ENCODE measurements at regions not wholly inside any gene's neighbourhood (a gene's known extent, or its start where the extent isn't known, plus 50 kb on each side); places are given as distances from the start of the nearest gene placed in this dataset.
"Not testable (repeated sequence)": the region's sequence is repeated elsewhere in the genome, so short reads cannot be mapped to it uniquely, and the experiment has no call there.

GRCh38 chr6:137813308-137813970, 53.6 kb upstream of the TNFAIP3 start:
- H3K4me3 ChIP-seq (ENCODE audit: low read length) = no peak overlapping the region
- H3K9me2 ChIP-seq (replicated peaks; ENCODE audit: insufficient read depth, low read length) = no peaks in the 10 kb centered on the region

GRCh38 chr6:137814030-137814429, 53.0 kb upstream of the TNFAIP3 start:
- H3K4me2 ChIP-seq (ENCODE audit: low read depth, low read length); H3K27ac ChIP-seq (ENCODE audit: low read length); H3K36me3 ChIP-seq (replicated peaks; ENCODE audit: insufficient read depth, low read length); H3K9me2 ChIP-seq (replicated peaks; ENCODE audit: insufficient read depth, low read length); H3K9ac ChIP-seq (ENCODE audit: low read length); H3K4me3 ChIP-seq (ENCODE audit: low read length); H3K27me3 ChIP-seq (replicated peaks; ENCODE audit: insufficient read depth, low read length); DNase-seq; H3K9me3 ChIP-seq (replicated peaks; ENCODE audit: insufficient read depth, low read length); H3K79me2 ChIP-seq (ENCODE audit: low read length); H2AFZ ChIP-seq (ENCODE audit: low read length); H4K20me1 ChIP-seq (ENCODE audit: insufficient read depth, low read length): not testable (repeated sequence)
- peaks cover 46% of the 10 kb centered on the region for H3K4me1 ChIP-seq (ENCODE audit: low read length)
- peaks cover 19% of the 10 kb centered on the region; the same call in 1 of the 2 replicates for H3F3A ChIP-seq (ENCODE audit: insufficient read depth, low read length)

More at GRCh38 chr6:137813308-137813970, 53.6 kb upstream of the TNFAIP3 start:
- DNase-seq = no peak
- no peaks in the 10 kb centered on the region for H3K79me2 ChIP-seq (ENCODE audit: low read length)
- peaks cover 19% of the 10 kb centered on the region; the same call in 1 of the 2 replicates for H3F3A ChIP-seq (ENCODE audit: insufficient read depth, low read length)
- TF ChIP-seq CTCF (IDR thresholded peaks at IDR 0.05; ENCODE audit: low read length) (no peak), EZH2phosphoT487 (IDR thresholded peaks at IDR 0.05; ENCODE audit: low read length) (no peak), EZH2 (optimal IDR thresholded peaks at IDR 0.05; ENCODE audit: low read depth, low read length) (no peak)
- no peak overlapping the region for H3K4me2 ChIP-seq (ENCODE audit: low read depth, low read length)
- H3K9me3 ChIP-seq (replicated peaks; ENCODE audit: insufficient read depth, low read length) = no peaks in the 10 kb centered on the region
- H3K36me3 ChIP-seq (replicated peaks; ENCODE audit: insufficient read depth, low read length) = no peaks in the 10 kb centered on the region
- no peaks in the 10 kb centered on the region for H3K27me3 ChIP-seq (replicated peaks; ENCODE audit: insufficient read depth, low read length)
- H2AFZ ChIP-seq (ENCODE audit: low read length) = no peak overlapping the region
- H3K9ac ChIP-seq (ENCODE audit: low read length) = no peak overlapping the region
- H3K4me1 ChIP-seq (ENCODE audit: low read length) = peaks cover 46% of the 10 kb centered on the region
- no peak overlapping the region for H3K27ac ChIP-seq (ENCODE audit: low read length)
- no peaks in the 10 kb centered on the region for H4K20me1 ChIP-seq (ENCODE audit: insufficient read depth, low read length)

- Histone ChIP-seq H3K4me1 (ENCODE audit: low read length) (peaks cover 41% of the 10 kb centered on the region), H3K4me2 (ENCODE audit: low read depth, low read length) (peak overlapping the region; percentile 91), H4K20me1 (ENCODE audit: insufficient read depth, low read length) (no peaks in the 10 kb centered on the region), H3F3A (ENCODE audit: insufficient read depth, low read length) (peaks cover 19% of the 10 kb centered on the region; the same call in 1 of the 2 replicates), H2AFZ (ENCODE audit: low read length) (peak overlapping the region; percentile 19), H3K36me3 (replicated peaks; ENCODE audit: insufficient read depth, low read length) (no peaks in the 10 kb centered on the region), H3K9me2 (replicated peaks; ENCODE audit: insufficient read depth, low read length) (no peaks in the 10 kb centered on the region), H3K27me3 (replicated peaks; ENCODE audit: insufficient read depth, low read length) (no peaks in the 10 kb centered on the region), H3K27ac (ENCODE audit: low read length) (peak overlapping the region; percentile 81), H3K79me2 (ENCODE audit: low read length) (no peaks in the 10 kb centered on the region), H3K9me3 (replicated peaks; ENCODE audit: insufficient read depth, low read length) (no peaks in the 10 kb centered on the region), H3K4me3 (ENCODE audit: low read length) (peak overlapping the region; percentile 51), H3K9ac (ENCODE audit: low read length) (peak overlapping the region; percentile 40; the same call in 1 of the 2 replicates)
- TF ChIP-seq CTCF (IDR thresholded peaks at IDR 0.05; ENCODE audit: low read length) (no peak), EZH2 (optimal IDR thresholded peaks at IDR 0.05; ENCODE audit: low read depth, low read length) (no peak), EZH2phosphoT487 (IDR thresholded peaks at IDR 0.05; ENCODE audit: low read length) (no peak)
- DNase-seq = no peak
Observed at GRCh38 chr6:137815692-137816091, 51.4 kb upstream of the TNFAIP3 start.

- Histone ChIP-seq H3F3A (ENCODE audit: insufficient read depth, low read length) (peaks cover 19% of the 10 kb centered on the region; the same call in 1 of the 2 replicates), H3K79me2 (ENCODE audit: low read length) (no peaks in the 10 kb centered on the region), H3K27ac (ENCODE audit: low read length) (peak overlapping the region; percentile 81), H3K9ac (ENCODE audit: low read length) (peak overlapping the region; percentile 40; the same call in 1 of the 2 replicates), H2AFZ (ENCODE audit: low read length) (peak overlapping the region; percentile 19), H3K4me2 (ENCODE audit: low read depth, low read length) (peak overlapping the region; percentile 91), H3K4me3 (ENCODE audit: low read length) (peak overlapping the region; percentile 51), H3K27me3 (replicated peaks; ENCODE audit: insufficient read depth, low read length) (no peaks in the 10 kb centered on the region), H3K36me3 (replicated peaks; ENCODE audit: insufficient read depth, low read length) (no peaks in the 10 kb centered on the region), H4K20me1 (ENCODE audit: insufficient read depth, low read length) (no peaks in the 10 kb centered on the region), H3K9me2 (replicated peaks; ENCODE audit: insufficient read depth, low read length) (no peaks in the 10 kb centered on the region), H3K9me3 (replicated peaks; ENCODE audit: insufficient read depth, low read length) (no peaks in the 10 kb centered on the region), H3K4me1 (ENCODE audit: low read length) (peaks cover 36% of the 10 kb centered on the region)
- TF ChIP-seq EZH2phosphoT487 (IDR thresholded peaks at IDR 0.05; ENCODE audit: low read length) (no peak), EZH2 (optimal IDR thresholded peaks at IDR 0.05; ENCODE audit: low read depth, low read length) (no peak), CTCF (IDR thresholded peaks at IDR 0.05; ENCODE audit: low read length) (no peak)
- peak; percentile 84 for DNase-seq
Observed at GRCh38 chr6:137816133-137816579, 50.9 kb upstream of the TNFAIP3 start.
